Gastroesophageal sphincter (tissue), 4 donors: ENCODE measurements at regions not wholly inside any gene's neighbourhood (a gene's known extent, or its start where the extent isn't known, plus 50 kb on each side); places are given as distances from the start of the nearest gene placed in this dataset.

Source experiments
- ATAC-seq: fragments of 150-250 bp; one replicate; pipeline ENCODE4 v1.9.1; 2016; ENCODE audit warnings: mild to moderate bottlenecking, moderate library complexity
- H3K27ac ChIP-seq, 4 donors: fragments of 200-600 bp; sonication (generic) in 3 of 4; 1 replicate in 3 of 4; 2 replicates in 1 of 4; pipeline ENCODE4 v1.5.1; 2016 to 2019
- H3K27me3 ChIP-seq: fragments of 200-600 bp; sonication (generic); one replicate; pipeline ENCODE4 v1.5.1; 2019
- H3K36me3 ChIP-seq, 2 donors: fragments of 200-600 bp; sonication (generic); one replicate each; pipeline ENCODE4 v1.5.1; 2019; ENCODE audit warnings: control low read depth in 1 of 2
- H3K4me1 ChIP-seq, 3 donors: fragments of 200-600 bp; sonication (generic); 1 replicate in 2 of 3; 2 replicates in 1 of 3; pipeline ENCODE4 v1.5.1; 2016 to 2019; ENCODE audit warnings: control low read depth in 2 of 3
- H3K4me3 ChIP-seq, 2 donors: fragments of 200-600 bp; sonication (generic); one replicate each; pipeline ENCODE4 v1.5.1; 2019; ENCODE audit warnings: mild to moderate bottlenecking in 1 of 2, moderate library complexity in 1 of 2
- H3K9me3 ChIP-seq, 3 donors: fragments of 200-600 bp; sonication (generic); one replicate each; pipeline ENCODE4 v1.5.1; 2017 to 2019; ENCODE audit warnings: control low read depth in 2 of 3
- EP300 ChIP-seq: sonication (generic); formaldehyde crosslinking; IDR thresholded peaks from one replicate; pipeline ENCODE4 v1.6.1; 2017; ENCODE audit warnings: antibody characterized with exemption, mild to moderate bottlenecking
- POLR2A ChIP-seq, 2 donors: fragments of 450-650 bp; IDR thresholded peaks; one replicate each; pipeline ENCODE4 v1.6.1; 2017; ENCODE audit warnings: antibody characterized with exemption in 2 of 2, mild to moderate bottlenecking in 2 of 2, moderate library complexity in 1 of 2
- POLR2AphosphoS5 ChIP-seq: sonication (generic); formaldehyde crosslinking; IDR thresholded peaks from one replicate; pipeline ENCODE4 v1.6.1; 2017; ENCODE audit warnings: antibody characterized with exemption
- WGBS, 2 donors: methylation state at CpG; one replicate each; pipeline ENCODE4 v1.1.5; 2018; ENCODE audit warnings: low coverage in 1 of 2; 5-methylcytosine and 5-hydroxymethylcytosine counted together
- TF ChIP-seq, protein P1 (sequence below), 4 experiments: fragments of 200-600 bp in 2 of 4; fragments of 450-650 bp in 2 of 4; sonication (generic) in 1 of 4; IDR thresholded peaks; one replicate each; pipeline ENCODE4 v1.5.1; 2017 to 2019; ENCODE audit warnings: antibody characterized with exemption in 4 of 4, mild to moderate bottlenecking in 2 of 4, moderate library complexity in 2 of 4

DNA sequence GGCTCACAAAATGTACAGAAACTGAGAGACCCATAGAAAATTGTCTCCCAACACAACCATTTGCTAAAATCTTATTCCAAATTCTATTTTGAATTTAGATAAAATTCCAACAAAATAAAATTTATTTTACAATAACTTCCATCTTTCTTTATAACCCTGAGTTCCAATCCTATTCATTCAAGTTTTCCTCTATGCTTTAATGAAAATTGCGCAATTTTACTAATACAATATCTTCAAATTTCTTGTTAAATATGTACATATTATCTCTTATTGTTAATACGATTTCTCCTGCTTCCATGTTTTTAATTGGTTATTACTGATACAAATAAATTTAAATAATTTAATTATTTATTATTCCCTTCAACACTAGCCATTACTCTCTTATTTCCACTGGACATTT is 645.2 kb upstream of the COBL start:
- H3K4me1 ChIP-seq = no peaks in the 10 kb centered on the region
- no peak for ATAC-seq
- H3K27ac ChIP-seq = no peak overlapping the region
- TF ChIP-seq POLR2AphosphoS5 = no peak
- TF ChIP-seq, protein P1, sequence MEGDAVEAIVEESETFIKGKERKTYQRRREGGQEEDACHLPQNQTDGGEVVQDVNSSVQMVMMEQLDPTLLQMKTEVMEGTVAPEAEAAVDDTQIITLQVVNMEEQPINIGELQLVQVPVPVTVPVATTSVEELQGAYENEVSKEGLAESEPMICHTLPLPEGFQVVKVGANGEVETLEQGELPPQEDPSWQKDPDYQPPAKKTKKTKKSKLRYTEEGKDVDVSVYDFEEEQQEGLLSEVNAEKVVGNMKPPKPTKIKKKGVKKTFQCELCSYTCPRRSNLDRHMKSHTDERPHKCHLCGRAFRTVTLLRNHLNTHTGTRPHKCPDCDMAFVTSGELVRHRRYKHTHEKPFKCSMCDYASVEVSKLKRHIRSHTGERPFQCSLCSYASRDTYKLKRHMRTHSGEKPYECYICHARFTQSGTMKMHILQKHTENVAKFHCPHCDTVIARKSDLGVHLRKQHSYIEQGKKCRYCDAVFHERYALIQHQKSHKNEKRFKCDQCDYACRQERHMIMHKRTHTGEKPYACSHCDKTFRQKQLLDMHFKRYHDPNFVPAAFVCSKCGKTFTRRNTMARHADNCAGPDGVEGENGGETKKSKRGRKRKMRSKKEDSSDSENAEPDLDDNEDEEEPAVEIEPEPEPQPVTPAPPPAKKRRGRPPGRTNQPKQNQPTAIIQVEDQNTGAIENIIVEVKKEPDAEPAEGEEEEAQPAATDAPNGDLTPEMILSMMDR (IDR thresholded peaks at IDR 0.05) = no peak
- no peak for TF ChIP-seq POLR2A (IDR thresholded peaks at IDR 0.05)
- TF ChIP-seq EP300 = no peak
- peaks cover 0 to 21% (median 0%) of the 10 kb centered on the region in 3 donors for H3K9me3 ChIP-seq
- no peaks in the 10 kb centered on the region for H3K27me3 ChIP-seq
- WGBS, 2 donors = 87 to 91% methylated on average over 2 of the region's 2 CpGs
- no peak overlapping the region for H3K4me3 ChIP-seq
- no peaks in the 10 kb centered on the region for H3K36me3 ChIP-seq

DNA sequence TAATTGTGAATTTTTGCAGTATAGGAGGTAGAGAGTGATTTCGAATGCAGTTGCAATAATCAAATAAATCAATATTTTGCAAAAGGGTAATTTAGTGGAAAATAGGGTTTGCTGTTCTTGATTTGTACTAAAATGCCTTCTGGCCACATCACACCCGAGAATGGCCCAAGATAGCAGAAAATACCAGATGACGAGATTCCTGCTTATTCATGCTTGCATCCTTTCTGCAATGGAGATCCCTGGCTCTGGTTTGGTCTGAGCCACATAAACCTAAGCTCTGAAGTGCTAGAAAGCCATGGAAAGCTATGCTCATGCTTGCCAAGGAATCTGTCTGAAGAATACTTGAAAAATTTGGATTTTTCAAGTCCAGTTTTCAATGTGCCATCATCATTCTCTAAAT is 634.2 kb upstream of the COBL start:
- WGBS, 2 donors = 25 to 40% methylated on average over 3 of the region's 3 CpGs
- TF ChIP-seq EP300 (no peak), POLR2AphosphoS5 (no peak), POLR2A (IDR thresholded peaks at IDR 0.05) (no peak)
- TF ChIP-seq, protein P1 (IDR thresholded peaks at IDR 0.05) = no peak

DNA sequence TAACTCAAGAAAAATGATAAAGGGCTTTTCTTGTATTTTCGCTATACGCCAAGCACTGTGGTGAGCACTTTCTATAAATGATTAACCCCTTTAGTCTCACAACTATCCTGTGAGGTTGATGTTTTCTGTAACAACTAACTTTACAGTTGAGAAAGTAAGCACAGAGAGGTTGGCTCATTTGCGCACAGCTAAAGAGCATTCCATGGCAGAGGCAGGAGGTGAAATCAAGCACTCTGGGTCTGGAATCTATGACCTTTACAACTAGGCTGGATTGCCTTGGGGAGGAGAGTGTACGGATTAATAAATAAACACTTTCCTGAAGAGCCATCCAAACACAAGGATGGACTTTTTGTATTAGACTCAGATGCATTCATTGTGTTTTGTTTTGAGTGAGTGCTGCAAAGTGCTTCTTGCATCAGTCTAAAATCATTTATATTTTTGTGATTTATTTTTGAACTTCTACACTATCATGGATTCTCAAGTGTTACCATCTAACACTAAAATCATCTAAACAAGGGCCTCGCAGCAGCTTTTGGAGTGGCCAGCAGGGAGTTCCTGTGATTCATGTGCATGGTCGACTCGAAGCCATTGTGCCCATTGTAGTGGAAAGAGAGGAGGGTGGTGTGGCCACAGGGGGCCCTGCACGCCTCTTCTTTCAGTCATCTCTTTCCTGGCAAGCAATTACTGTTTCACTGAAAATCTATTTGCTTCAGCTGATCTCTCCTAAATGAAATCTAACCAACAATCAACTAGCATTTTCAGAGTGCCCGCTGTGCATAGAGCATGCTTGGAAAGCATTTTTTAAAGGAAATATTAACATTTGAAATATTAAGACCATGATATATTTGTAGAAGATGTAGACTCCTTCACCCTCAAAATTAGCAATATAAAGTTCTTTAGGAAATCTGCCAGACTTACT is 633.4 kb upstream of the COBL start:
- WGBS, 2 donors = 40 to 60% methylated on average over 7 of the region's 9 CpGs
- TF ChIP-seq POLR2AphosphoS5 (no peak), EP300 (no peak), POLR2A (IDR thresholded peaks at IDR 0.05) (no peak)
- TF ChIP-seq, protein P1 (IDR thresholded peaks at IDR 0.05) = no peak
- ATAC-seq = no peak
- no peak overlapping the region for H3K4me3 ChIP-seq
- peaks cover 0 to under 1% (median 0%) of the 10 kb centered on the region in 3 donors for H3K9me3 ChIP-seq
- H3K27ac ChIP-seq = no peak overlapping the region
- H3K27me3 ChIP-seq = no peaks in the 10 kb centered on the region
- H3K36me3 ChIP-seq = no peaks in the 10 kb centered on the region
- H3K4me1 ChIP-seq = peaks cover 0 to 7% (median 0%) of the 10 kb centered on the region in 3 donors

More for the DNA sequence above, 634.2 kb upstream of the COBL start:
- H3K27me3 ChIP-seq = no peaks in the 10 kb centered on the region
- H3K9me3 ChIP-seq = no peaks in the 10 kb centered on the region
- H3K4me3 ChIP-seq = no peak overlapping the region
- H3K27ac ChIP-seq = no peak overlapping the region
- H3K36me3 ChIP-seq = no peaks in the 10 kb centered on the region
- H3K4me1 ChIP-seq = peaks cover 0 to 7% (median 0%) of the 10 kb centered on the region in 3 donors
- ATAC-seq = no peak

DNA sequence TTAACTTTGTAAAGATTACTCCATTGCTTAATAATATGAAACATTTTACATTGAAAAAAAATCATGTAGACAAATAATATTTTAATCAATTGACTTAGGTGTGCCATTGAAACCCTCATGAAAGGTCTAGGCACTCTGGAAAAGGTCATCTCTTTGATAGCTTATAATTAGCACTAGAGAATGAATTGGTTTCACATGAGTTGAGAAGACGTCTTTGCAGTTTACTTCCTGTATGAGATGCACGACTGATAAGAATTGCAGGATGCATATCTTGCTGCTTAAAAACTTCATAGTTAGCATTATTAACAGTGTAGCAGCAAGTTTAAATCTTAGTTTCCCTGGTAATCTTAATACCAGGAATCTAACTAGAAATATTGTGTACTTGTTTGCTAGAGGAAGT is 614.2 kb upstream of the COBL start:
- TF ChIP-seq, protein P1 (IDR thresholded peaks at IDR 0.05) = no peak
- TF ChIP-seq POLR2AphosphoS5 = no peak
- TF ChIP-seq EP300 = no peak
- TF ChIP-seq POLR2A (IDR thresholded peaks at IDR 0.05) = no peak
- Histone ChIP-seq H3K4me3 (no peak overlapping the region), H3K9me3 (no peaks in the 10 kb centered on the region), H3K27ac (no peak overlapping the region), H3K27me3 (no peaks in the 10 kb centered on the region), H3K4me1 (no peaks in the 10 kb centered on the region), H3K36me3 (no peaks in the 10 kb centered on the region)
- WGBS, 2 donors = 49 to 58% methylated on average over 2 of the region's 2 CpGs
- ATAC-seq = no peak

DNA sequence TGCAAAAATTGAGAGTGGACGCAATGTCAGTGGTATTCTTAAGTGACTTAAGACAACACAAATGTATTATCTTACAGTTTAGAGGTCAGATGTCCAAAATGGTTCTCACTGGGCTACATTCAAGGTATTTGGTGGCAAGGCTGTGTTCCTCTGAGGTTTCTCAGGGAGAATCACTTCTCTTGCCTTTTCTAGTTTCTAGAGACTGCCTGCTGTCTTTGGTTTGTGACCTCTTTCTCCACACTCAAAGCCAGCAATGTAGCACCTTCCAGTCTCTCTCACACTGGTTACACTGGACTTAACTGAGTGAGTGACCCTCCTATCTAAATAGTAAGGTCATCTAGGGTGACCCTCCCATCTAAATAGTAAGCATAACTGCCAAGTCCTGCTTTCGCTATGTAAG is 613.2 kb upstream of the COBL start:
- H3K27me3 ChIP-seq = no peaks in the 10 kb centered on the region

More for the DNA sequence above, 613.2 kb upstream of the COBL start:
- Histone ChIP-seq H3K4me3 (no peak overlapping the region), H3K27ac (no peak overlapping the region), H3K36me3 (no peaks in the 10 kb centered on the region), H3K9me3 (no peaks in the 10 kb centered on the region), H3K4me1 (no peaks in the 10 kb centered on the region)
- ATAC-seq = no peak
- WGBS, 2 donors = 36 to 50% methylated on average over 2 of the region's 2 CpGs
- TF ChIP-seq POLR2AphosphoS5 = no peak
- TF ChIP-seq EP300 = no peak
- TF ChIP-seq, protein P1 (IDR thresholded peaks at IDR 0.05) = no peak
- no peak for TF ChIP-seq POLR2A (IDR thresholded peaks at IDR 0.05)
